ENCODE measurements at regions not wholly inside any gene's neighbourhood (a gene's known extent, or its start where the extent isn't known, plus 50 kb on each side); places are given as distances from the start of the nearest gene placed in this dataset.

DNA sequence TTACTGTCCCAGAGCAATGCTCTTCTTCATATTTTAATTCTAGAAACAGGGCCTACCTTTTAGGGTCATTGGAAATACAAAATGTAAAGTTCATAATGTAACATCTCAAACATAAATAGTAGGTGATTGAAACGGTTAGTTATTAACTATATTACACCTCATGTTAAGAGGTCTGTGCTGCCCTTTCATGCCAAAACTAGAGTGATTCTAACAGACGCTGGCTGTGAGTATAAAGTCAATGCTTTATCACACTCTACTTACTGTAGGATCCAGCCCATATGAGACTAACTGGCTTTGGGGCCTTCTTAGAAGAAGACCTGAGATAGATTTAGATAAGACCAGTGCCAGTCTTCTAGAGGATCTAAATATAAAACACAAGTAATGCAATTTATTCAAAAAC, 966.1 kb upstream of the SORCS1 start:
- H3K27me3 Mint-ChIP-seq: no peaks in the 10 kb centered on the region
- H3K27ac Mint-ChIP-seq: no peak overlapping the region
- Histone ChIP-seq H4K20me1 (ENCODE audit: control insufficient read depth, insufficient read depth, low read length, poor library complexity, severe bottlenecking) (no peaks in the 10 kb centered on the region), H3K79me2 (ENCODE audit: control insufficient read depth, insufficient read depth, low read length) (no peaks in the 10 kb centered on the region), H3K9ac (ENCODE audit: low read length) (no peak overlapping the region), H3K4me1 (ENCODE audit: control insufficient read depth in 2 of 2, insufficient read depth in 2 of 2, low read length in 2 of 2) (no peaks in the 10 kb centered on the region), H3K9me3 (ENCODE audit: control extremely low read depth in 1 of 3, control insufficient read depth in 2 of 3, insufficient read depth in 1 of 3, low read length in 2 of 3) (no peaks in the 10 kb centered on the region), H3K36me3 (replicated peaks in 1 of 2; ENCODE audit: control extremely low read depth in 1 of 2, control insufficient read depth in 1 of 2, extremely low read depth in 1 of 2, insufficient read depth in 2 of 2, low read length in 1 of 2) (no peaks in the 10 kb centered on the region), H3K4me3 (ENCODE audit: control extremely low read depth in 1 of 5, extremely low read depth in 1 of 5, insufficient read depth in 1 of 5, low read depth in 2 of 5, low read length in 4 of 5) (no peak overlapping the region), H3K4me2 (replicated peaks; ENCODE audit: low read depth, low read length, poor library complexity, severe bottlenecking) (no peak overlapping the region), H3K27me3 (replicated peaks in 1 of 4; ENCODE audit: control extremely low read depth in 1 of 4, control insufficient read depth in 3 of 4, insufficient read depth in 4 of 4, low read length in 3 of 4) (no peaks in the 10 kb centered on the region), H3K27ac (ENCODE audit: low read length in 2 of 2) (no peak overlapping the region), H2AFZ (ENCODE audit: insufficient read depth, low read depth, low read length, poor library complexity, severe bottlenecking) (no peak overlapping the region)
- WGBS (ENCODE audit: insufficient coverage): no CpG with 5 or more reads among the region's 2 CpGs
- H3K4me1 Mint-ChIP-seq: no peaks in the 10 kb centered on the region
- DNase-seq (no peak), ATAC-seq (ENCODE audit: low read depth) (no peak)
- ChIA-PET CTCF (no interaction called here), POLR2A (no interaction called here)
- no peak overlapping the region for H3K4me3 Mint-ChIP-seq
- peaks cover 1% of the 10 kb centered on the region for H3K9me3 Mint-ChIP-seq (ENCODE audit: insufficient read depth)
- no peak for TF ChIP-seq CTCF (IDR thresholded peaks at IDR 0.05)
- TF ChIP-seq EZH2 (IDR thresholded peaks at IDR 0.05; ENCODE audit: borderline replicate concordance, insufficient read depth, low read depth, low read length, poor library complexity, severe bottlenecking): no peak
- intact Hi-C loops (cut with micrococcal nuclease): no loop called here

DNA sequence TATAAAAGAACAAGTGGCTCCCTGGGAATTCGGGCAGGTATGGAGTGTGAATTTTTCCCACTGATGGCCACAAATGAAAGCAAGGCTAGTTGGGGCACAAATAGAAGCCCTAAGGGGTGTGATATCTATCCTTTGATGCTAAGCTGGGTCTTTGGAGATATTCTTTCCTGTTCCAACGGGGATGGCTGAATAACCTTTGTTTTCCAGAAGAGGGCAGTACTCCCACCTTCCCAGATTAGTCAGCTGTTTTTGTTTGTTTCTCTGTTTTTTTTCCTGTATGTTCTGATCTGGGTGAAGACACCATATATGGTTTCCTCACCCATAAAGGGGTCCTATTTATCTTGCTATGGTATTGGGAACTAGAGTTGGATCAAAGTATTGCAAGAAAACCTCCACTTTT, 947.7 kb upstream of the SORCS1 start:
- Histone ChIP-seq H3K27ac (ENCODE audit: low read length in 2 of 2) (no peak overlapping the region), H3K9me3 (ENCODE audit: control extremely low read depth in 1 of 3, control insufficient read depth in 2 of 3, insufficient read depth in 1 of 3, low read length in 2 of 3) (no peaks in the 10 kb centered on the region), H2AFZ (ENCODE audit: insufficient read depth, low read depth, low read length, poor library complexity, severe bottlenecking) (no peak overlapping the region), H4K20me1 (ENCODE audit: control insufficient read depth, insufficient read depth, low read length, poor library complexity, severe bottlenecking) (no peaks in the 10 kb centered on the region), H3K9ac (ENCODE audit: low read length) (no peak overlapping the region), H3K4me3 (ENCODE audit: control extremely low read depth in 1 of 5, extremely low read depth in 1 of 5, insufficient read depth in 1 of 5, low read depth in 2 of 5, low read length in 4 of 5) (no peak overlapping the region), H3K36me3 (replicated peaks in 1 of 2; ENCODE audit: control extremely low read depth in 1 of 2, control insufficient read depth in 1 of 2, extremely low read depth in 1 of 2, insufficient read depth in 2 of 2, low read length in 1 of 2) (no peaks in the 10 kb centered on the region), H3K4me2 (replicated peaks; ENCODE audit: low read depth, low read length, poor library complexity, severe bottlenecking) (no peak overlapping the region), H3K27me3 (replicated peaks in 1 of 4; ENCODE audit: control extremely low read depth in 1 of 4, control insufficient read depth in 3 of 4, insufficient read depth in 4 of 4, low read length in 3 of 4) (no peaks in the 10 kb centered on the region), H3K4me1 (ENCODE audit: control insufficient read depth in 2 of 2, insufficient read depth in 2 of 2, low read length in 2 of 2) (no peaks in the 10 kb centered on the region), H3K79me2 (ENCODE audit: control insufficient read depth, insufficient read depth, low read length) (no peaks in the 10 kb centered on the region)
- H3K27ac Mint-ChIP-seq: no peak overlapping the region
- H3K4me3 Mint-ChIP-seq: no peak overlapping the region
- H3K9me3 Mint-ChIP-seq (ENCODE audit: insufficient read depth): no peaks in the 10 kb centered on the region
- DNase-seq: no peak
- no peak for ATAC-seq (ENCODE audit: low read depth)
- H3K4me1 Mint-ChIP-seq: no peaks in the 10 kb centered on the region
- ChIA-PET CTCF (no interaction called here), POLR2A (no interaction called here)
- intact Hi-C loops (cut with micrococcal nuclease): no loop called here
- 75% methylated on average over 1 of the region's 2 CpGs for WGBS (ENCODE audit: insufficient coverage)
- TF ChIP-seq EZH2 (IDR thresholded peaks at IDR 0.05; ENCODE audit: borderline replicate concordance, insufficient read depth, low read depth, low read length, poor library complexity, severe bottlenecking) (no peak), CTCF (IDR thresholded peaks at IDR 0.05) (no peak)
- H3K27me3 Mint-ChIP-seq: no peaks in the 10 kb centered on the region

Data from B cell (primary cell).